Stimulated activated CD8-positive, alpha-beta memory T cell treated with anti-CD3 and anti-CD28 coated beads, Interleukin-4, amount 100 ng/mL, for 24 hours (primary cell): ENCODE measurements at regions not wholly inside any gene's neighbourhood (a gene's known extent, or its start where the extent isn't known, plus 50 kb on each side); places are given as distances from the start of the nearest gene placed in this dataset.
"Not testable (repeated sequence)": the region's sequence is repeated elsewhere in the genome, so short reads cannot be mapped to it uniquely, and the experiment has no call there.

Source experiments
- DNase-seq: peaks from one replicate; pipeline ENCODE4 v3.0.0-alpha.2; 2020; ENCODE audit warnings: low read depth

DNA sequence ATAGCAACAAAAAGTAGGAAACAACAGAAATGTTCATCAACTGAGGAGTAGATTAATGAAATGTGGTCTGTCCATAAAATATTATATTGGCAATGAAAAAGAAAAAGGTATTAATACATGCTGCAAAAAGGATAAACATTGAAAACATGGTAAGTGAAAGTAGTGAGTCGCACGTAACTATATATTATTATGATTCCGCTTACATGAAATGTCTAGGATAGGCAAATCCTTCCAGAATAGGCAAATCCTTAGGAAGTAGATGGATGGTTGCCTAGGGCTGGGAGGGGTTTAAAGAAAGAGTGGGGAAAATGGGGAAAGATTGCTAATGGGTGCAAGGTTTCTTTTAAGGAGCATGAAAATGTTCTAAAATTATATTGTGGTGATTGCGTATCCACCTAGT is 198.1 kb upstream of the WSB1 start:
- DNase-seq, result not testable (repeated sequence)

DNA sequence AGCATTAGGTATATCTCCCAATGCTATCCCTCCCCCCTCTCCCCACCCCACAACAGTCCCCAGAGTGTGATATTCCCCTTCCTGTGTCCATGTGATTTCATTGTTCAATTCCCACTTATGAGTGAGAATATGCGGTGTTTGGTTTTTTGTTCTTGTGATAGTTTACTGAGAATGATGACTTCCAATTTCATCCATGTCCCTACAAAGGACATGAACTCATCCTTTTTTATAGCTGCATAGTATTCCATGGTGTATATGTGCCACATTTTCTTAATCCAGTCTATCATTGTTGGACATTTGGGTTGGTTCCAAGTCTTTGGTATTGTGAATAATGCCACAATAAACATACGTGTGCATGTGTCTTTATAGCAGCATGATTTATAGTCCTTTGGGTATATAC is 194.6 kb upstream of the WSB1 start:
- DNase-seq, result not testable (repeated sequence)

DNA sequence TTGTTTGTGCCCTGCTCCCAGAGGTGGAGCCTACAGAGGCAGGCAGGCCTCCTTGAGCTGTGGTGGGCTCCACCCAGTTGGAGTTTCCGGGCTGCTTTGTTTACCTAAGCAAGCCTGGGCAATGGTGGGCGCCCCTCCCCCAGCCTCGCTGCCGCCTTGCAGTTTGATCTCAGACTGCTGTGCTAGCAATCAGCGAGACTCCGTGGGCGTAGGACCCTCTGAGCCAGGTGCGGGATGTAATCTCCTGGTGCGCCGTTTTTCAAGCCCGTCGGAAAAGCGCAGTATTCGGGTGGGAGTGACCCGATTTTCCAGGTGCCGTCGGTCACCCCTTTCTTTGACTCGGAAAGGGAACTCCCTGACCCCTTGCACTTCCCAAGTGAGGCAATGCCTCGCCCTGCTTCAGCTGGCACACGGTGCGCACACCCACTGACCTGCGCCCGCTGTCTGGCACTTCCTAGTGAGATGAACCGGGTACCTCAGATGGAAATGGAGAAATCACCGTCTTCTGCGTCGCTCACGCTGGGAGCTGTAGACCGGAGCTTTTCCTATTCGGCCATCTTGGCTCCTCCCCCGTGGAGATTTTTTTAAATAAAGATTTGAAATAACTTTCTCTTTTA is 189.2 kb upstream of the WSB1 start:
- DNase-seq, result not testable (repeated sequence)

DNA sequence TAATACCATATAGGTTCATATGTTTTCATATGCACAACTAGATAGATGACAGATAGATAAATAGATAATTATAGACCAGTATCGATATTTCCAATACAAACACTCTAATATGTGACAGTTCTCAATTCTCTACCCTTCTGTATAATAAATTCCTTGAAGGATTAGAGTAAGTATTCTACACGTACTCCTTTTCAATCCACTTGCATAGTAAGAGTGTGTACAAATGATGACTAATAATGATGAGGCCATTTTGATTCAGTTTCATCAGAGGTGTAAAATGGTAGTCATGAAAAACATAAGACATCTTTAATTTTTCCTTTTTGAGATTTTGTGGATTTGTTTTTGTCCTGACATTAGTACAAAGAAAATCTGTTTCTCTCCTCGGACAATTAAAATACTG is 188.3 kb upstream of the WSB1 start:
- DNase-seq, result no peak

DNA sequence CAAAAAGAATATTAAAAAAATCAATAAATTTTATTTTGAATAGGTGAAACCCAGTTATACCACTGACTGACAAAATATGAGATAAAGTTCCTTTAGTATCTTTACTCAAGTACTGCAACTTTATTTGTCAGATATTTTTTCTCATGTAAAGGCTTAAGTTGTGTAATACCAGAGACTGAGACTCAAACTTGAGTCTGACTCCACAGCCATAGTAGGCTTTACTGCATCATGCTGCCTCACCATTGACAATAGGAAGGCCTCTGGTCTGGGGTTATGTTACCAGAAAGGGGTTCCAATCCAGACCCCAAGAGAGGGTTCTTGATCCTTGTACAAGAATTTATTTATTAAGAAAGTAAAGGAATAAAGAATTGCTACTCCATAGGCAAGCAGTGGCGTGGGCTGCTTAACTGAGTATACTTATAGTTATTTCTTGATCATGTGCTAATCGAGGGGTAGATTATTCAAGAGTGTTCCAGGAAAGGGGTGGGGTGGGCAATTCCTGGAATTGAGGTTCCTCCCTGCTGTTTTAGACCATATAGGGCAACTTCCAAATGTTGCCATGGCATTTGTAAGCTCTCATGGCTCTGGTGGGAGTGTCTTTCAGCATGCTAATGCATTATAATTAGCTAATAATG is 187.4 kb upstream of the WSB1 start:
- no peak for DNase-seq

DNA sequence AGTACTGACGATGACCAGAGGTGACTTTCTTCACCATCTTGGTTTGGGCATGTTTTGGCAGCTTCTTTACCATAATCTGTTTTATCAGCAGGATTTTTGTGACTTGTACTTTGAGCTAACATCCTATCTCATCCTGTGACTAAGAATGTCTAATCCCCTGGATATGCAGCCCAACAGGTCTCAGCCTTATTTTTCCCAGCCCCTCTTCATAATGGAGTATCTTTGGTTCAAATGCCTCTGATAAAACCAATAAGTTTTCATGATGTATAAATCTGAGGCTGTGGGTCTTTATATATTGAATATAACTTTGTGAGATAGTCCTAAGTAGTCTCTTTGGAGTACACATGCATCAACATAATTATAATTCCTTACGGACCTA is 186.9 kb upstream of the WSB1 start:
- DNase-seq, result no peak

DNA sequence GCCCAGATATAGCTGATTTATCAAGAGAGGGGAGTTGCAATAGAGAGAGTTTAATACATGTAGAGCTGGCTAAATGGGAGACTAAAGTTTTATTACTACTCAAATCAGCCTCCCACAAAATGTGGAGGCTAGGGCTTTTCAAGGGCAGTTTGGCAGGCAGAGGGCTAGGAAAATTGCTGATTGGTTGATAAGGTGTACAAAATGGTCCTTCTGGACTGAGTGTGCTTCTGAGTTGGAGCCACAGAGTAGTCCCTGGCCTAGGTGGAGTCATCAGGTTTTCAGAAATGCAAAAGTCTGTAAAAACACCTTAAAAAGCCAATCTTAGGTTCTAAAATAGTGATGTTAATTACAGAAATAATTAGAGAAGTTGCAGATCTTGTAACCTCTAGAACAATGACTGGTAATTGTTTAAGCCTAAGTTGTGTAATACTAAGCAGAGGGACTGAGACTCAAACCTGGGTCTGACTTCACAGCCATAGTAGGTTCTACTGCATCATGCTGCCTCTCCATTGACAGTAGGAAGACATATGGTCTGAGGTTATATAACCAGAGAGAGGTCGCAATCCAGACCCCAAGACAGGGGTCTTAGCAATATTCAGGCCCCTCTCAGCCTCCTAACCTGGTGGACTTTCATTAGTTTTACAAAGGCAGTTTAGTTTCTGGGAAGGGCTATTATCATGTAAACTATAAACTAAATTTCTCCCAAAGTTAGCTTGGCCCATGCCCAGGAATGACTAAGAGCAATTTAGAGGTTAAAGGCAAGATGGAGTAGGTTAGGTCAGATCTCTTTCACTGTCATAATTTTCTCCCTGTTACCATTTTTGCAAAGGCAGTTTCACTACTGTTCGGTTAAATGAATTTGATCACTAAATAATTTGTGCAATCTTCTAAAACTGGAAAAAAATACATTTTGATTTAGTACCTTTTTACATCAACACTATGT is 186.3 kb upstream of the WSB1 start:
- not testable (repeated sequence) for DNase-seq

DNA sequence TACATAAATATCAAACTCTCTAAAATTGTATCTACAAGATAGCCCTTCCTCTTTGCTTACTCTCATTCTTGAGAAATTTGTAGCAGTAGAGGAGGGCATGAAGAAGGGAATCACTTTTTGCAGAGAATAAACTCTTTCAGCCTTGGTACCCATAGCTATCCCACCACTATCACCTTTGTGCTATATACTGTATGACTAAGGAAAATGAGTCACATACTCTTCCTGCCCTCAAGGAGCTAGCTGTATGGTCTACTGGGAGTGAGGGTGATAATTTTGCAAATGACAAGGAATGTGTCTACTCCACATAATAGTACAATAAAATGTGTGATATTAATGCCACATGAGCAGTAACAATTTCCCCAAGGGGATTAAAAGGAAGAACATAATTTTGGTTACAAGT is 184.6 kb upstream of the WSB1 start:
- DNase-seq, result no peak

DNA sequence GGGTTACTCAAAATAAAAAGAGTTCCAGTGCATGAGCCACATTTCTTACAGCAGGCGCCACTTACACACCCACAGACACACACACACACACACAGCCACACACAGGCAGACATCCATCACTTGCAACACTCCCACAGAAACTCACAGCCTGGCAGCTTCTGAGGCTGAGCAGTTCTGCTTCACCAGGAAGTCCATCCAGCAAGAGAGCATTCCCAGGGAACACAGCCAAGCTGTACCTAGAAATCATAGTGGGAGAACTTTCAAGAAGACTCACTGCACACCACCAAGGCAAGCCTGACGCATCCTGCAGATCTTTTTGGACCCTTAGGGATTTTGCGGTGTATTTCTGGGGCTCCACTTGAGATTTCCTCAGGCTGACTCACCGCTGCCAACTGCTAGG is 140.9 kb upstream of the WSB1 start:
- no peak for DNase-seq

DNA sequence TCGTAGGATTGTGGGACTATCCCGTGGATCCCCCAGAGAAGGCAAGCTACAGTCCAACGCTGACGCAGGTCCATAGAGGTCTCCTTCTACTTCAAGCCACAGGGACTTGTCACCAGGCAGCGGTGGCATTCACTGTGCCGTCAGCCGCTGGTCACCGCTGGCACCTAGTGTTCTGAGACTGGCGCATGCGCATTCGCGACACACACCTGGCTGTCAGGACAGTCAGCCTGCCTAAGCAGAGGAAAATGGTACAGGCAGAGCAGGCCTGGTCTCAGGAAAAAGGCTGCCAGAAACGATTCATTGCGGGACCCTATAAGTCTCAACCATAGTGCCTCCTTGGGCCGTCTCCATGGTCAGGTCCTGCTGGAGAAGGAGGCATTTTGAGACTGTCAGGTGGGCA is 138.0 kb upstream of the WSB1 start:
- no peak for DNase-seq

DNA sequence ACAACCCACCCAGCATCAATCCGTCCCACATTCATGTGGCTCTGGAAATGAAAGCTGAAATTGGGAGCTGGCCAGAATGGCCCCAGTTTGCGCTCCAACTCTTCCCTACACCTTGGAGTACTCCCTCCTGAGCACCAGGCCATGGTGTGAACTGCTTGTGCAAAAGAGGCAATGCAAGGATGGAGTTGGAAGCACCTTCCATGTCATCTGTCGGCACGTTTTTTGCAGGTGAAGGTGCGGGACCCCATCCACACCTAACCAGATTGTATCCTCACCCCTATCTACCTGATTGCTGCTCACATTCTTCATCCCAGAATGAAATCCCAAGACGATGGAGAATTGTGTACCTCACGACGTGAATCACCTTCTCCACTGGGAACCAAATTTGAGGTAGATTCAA is 136.6 kb upstream of the WSB1 start:
- no peak for DNase-seq

DNA sequence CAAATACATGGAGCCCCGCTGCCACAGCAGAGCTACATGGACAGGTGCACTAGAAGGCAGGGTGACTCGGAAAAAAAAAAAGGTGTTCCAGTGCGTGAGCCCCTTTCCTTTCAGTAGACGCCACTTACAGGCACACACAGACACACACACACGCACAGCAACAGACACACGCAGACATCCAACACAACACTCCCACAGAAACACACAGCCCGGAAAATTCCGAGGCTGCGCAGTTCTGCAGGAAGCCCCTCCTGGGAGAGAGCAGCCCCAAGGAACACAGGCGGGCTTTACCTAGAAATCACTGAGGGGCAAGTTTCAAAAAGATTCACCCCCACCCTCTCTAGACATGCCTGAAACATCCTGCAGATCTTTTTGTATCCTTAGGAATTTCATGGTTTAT is 136.0 kb upstream of the WSB1 start:
- DNase-seq, result no peak

DNA sequence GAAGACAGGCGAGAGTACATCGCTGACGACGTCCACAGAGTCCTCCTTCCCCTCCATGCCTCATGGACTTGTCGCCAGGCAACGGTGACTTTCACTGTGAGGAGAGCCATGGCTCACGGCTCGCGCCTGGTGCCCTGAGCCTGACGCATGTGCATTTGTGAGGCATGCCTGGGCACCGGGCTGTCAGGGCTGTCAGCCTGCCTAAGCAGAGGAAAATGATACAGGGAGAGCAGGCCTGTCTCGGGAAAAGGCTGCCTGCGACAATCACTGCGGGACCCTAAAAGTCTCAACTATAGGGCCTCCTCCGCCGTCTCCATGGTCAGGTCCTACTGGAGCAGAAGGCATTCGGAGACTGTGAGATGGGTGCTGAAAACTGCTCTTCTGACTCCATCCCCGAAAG is 135.5 kb upstream of the WSB1 start:
- DNase-seq, result no peak

DNA sequence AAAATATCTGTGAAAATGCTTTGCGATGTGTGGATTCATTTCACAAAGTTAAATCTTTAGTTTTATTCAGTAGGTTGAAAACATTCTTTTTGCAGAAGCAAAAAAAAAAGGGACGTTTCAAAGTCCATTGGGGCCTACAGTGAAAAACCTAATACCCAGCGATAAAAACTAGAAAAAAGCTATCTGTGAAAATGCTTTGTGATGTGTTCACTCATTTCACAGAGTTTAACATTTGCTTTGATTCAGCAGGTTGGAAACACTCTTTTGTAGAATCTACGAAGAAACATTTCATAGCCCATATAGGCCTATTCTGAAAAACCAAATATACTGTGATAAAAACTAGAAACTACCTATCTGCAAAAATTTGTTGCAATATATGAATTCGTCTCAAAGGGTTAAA is 113.6 kb upstream of the WSB1 start:
- DNase-seq, result no peak

DNA sequence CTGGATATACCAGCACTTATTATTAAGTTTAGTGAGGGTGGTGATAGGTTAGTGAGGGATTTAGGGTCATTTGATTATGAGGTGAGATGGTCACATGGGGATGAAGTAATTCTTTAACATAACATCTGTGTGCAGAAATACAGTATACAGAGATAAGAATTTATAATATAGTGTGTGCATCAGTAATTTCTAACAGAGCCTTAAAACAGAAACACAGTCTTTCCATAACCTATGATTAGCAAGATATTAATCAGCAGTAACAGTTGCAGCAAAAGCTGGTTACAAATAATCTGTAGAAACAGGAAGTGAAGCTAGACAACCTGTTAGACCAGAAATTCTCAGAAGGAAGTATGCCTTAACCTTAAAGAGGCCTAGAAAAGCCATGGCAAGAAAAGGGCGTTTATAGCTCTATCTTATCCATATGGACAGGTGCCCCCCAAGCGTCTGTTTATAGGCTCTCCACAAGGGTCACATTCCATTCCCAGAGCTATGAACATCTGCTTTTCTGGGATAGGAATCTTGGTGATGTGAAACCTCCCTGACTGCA is 112.5 kb upstream of the WSB1 start:
- not testable (repeated sequence) for DNase-seq

DNA sequence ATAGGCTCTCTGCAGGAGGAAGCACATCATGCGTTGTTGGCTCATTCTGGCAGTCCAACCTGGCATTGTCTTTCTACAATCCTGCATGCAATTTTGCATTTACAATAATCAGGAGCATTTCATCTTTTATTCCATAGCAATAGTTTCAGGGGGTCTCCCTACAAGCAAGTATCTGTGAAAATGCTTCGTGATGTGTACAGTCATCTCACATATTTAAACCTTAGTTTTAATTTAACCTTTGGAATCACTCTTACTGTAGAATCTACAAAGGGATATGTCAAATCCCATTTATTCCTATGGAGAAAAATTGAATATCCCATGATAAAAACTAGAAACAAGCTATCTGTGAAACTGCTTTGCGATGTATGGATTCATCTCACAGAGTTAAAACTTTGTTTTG is 112.0 kb upstream of the WSB1 start:
- DNase-seq, result no peak

DNA sequence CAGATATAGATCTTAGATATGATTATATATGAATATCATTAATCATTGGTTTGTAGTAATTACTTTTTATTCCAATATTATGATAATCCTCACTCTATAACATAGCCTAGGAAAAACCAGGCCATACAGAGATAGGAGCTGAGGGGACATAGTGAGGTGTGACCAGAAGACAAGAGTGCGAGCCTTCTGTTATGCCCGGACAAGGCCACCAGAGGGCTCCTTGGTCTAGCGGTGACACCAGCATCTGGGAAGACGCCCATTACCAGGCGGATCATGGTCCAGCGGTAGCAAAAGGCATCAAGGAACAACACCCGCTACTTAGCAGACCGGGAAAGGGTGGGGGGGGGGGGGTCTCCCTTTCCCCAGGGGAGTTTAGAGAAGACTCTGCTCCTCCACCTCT is 96.4 kb upstream of the WSB1 start:
- not testable (repeated sequence) for DNase-seq

DNA sequence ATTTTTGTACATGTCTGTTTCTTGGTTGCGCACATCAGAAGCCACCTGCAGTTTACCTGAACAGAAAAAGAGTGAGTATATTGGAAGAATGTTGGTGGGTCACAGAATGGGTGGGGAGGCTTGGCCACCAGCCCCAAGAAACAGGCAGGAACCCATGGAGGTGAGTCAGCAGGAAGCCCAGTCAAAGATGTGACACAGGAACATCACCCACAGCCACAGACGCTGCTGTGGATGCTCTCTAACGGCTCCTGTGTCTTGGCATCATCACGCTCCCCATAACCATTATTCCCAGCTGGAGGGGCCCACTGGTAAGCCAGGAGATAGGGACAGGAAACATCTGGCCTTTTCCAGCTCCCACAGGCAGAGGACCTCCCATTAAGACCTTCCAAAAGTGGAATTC is 94.0 kb upstream of the WSB1 start:
- no peak for DNase-seq

DNA sequence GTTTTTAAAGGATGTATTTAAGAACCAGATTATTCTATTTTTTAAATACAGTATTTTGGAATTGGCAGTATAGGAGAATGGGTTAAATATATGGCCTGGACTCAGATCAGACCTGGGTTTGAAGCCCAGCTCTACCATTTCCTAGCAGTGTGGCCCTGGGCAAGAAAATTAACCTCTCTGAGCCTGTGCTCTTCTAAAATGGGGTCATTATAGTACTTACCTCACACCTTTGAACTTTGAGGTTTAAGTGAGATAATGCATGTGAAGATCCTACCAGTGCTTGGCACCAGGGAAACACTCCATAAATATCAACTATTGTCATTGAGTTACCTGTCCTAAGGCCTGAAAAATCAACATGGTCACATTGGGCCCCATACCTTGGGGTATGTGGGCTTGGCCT is 93.4 kb upstream of the WSB1 start:
- no peak for DNase-seq

DNA sequence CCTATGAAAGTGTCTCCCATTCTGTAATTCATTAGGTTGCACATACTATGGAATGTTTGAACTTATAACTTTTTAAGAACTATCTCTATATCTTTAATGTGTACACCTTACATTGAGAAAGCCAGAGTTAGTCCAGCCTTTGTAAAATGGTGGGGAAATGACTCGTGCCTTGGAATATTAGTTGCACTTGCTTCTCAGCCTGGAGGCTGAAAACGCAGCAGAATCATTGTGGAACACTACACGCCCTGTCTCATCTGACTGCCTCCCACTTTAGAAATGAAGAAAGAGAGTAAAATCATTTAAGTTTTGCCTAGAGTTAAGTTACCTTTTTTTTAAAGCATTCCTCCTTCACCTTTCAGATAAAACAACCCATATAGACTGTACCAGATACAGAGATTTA is 90.7 kb upstream of the WSB1 start:
- no peak for DNase-seq

DNA sequence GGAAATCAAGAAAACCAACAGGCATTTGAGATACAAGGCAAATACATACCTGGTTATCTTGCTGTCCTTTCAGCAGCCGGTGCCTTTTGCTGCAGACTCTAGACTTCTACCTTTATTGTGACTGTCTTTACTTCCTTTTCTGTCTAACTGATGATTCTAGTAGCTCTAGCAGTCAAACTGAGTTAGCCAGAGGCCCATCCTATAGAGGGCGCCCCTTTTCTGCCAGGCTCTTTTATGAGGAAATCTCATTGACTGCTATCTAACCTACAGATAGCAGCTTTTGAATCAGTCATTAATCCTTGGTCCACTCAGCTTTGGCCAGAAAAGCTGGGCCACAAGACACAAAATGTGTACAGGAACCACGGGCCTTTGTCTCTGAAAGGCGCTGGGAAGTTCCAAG is 87.5 kb upstream of the WSB1 start:
- DNase-seq, result no peak

DNA sequence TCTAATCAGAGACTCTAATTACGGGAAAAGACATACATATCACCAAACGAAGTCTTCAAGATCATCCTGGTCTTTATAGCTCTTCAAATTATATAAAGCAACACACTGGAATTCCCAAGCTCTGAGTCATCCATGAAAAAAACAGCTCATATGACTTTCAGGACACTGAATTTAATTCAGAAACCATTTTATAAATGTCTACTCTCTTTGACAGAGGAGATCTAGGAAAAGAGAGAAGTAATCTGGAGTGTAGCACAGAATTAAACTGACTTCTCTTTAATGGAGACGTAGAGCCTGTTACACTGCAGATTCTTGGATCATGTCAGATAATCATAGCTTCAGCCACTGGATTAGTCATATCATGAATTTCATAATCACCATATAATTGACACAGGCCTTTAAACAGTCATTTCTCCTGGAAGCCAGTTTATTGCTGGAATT is 86.8 kb upstream of the WSB1 start:
- DNase-seq, result no peak

DNA sequence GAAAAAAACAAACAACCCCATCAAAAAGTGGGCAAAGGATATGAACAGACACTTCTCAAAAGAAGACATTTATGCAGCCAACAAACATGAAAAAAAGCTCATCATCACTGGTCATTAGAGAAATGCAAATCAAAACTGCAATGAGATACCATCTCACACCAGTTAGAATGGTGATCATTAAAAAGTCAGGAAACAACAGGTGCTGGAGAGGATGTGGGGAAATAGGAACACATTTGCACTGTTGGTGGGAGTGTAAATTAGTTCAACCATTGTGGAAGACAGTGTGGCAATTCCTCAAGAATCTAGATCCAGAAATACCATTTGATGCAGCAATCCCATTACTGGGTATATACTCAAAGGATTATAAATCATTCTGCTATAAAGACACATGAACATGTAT is 85.5 kb upstream of the WSB1 start:
- DNase-seq, result not testable (repeated sequence)
